ENCODE measurements at regions not wholly inside any gene's neighbourhood (a gene's known extent, or its start where the extent isn't known, plus 50 kb on each side); places are given as distances from the start of the nearest gene placed in this dataset.

DNA sequence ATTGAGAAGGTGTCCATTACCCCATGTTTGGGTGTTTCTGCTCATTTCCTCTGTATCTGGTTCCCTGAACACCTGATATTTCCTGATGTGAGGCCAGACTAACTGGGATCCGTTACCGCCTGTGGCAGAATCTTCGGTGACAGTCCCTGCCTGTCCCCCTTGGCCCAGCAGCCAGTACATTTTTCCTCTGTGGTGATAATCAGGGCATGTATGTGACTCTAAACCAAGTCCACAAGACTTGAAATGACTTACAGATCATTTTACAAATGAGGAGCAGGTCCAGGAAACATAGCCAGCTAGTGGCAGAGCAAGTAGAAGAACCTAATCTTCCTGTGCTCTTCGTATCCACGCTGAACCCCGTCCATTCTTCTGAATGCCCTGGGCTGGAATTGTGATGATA lies 143.5 kb upstream of the IPO9 start:
- TF ChIP-seq, protein P1, sequence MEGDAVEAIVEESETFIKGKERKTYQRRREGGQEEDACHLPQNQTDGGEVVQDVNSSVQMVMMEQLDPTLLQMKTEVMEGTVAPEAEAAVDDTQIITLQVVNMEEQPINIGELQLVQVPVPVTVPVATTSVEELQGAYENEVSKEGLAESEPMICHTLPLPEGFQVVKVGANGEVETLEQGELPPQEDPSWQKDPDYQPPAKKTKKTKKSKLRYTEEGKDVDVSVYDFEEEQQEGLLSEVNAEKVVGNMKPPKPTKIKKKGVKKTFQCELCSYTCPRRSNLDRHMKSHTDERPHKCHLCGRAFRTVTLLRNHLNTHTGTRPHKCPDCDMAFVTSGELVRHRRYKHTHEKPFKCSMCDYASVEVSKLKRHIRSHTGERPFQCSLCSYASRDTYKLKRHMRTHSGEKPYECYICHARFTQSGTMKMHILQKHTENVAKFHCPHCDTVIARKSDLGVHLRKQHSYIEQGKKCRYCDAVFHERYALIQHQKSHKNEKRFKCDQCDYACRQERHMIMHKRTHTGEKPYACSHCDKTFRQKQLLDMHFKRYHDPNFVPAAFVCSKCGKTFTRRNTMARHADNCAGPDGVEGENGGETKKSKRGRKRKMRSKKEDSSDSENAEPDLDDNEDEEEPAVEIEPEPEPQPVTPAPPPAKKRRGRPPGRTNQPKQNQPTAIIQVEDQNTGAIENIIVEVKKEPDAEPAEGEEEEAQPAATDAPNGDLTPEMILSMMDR (IDR thresholded peaks at IDR 0.05), result no peak
- TF ChIP-seq POLR2AphosphoS5 (IDR thresholded peaks at IDR 0.05), result no peak
